Trophoblast cell (in vitro differentiated cells and primary cell): ENCODE measurements at regions not wholly inside any gene's neighbourhood (a gene's known extent, or its start where the extent isn't known, plus 50 kb on each side); places are given as distances from the start of the nearest gene placed in this dataset.

Experiments used
- DNase-seq, 2 donors: peaks; one replicate each; pipeline ENCODE4 v3.0.0-alpha.2; 2016
- H2AFZ ChIP-seq: 2 replicates; pipeline ENCODE4 v1.6.1; 2013; ENCODE audit warnings: low read length, moderate library complexity, mild to moderate bottlenecking; ENCODE audit not compliant: insufficient read depth, poor library complexity
- H2AK5ac ChIP-seq: 2 replicates; pipeline ENCODE4 v1.6.1; 2013; ENCODE audit warnings: mild to moderate bottlenecking, low read length
- H2BK120ac ChIP-seq: 2 replicates; pipeline ENCODE4 v1.6.1; 2013; ENCODE audit warnings: low read length, mild to moderate bottlenecking, moderate library complexity; ENCODE audit not compliant: insufficient read depth, poor library complexity
- H2BK12ac ChIP-seq: 2 replicates; pipeline ENCODE4 v1.6.1; 2013; ENCODE audit warnings: mild to moderate bottlenecking, low read length, moderate library complexity
- H2BK5ac ChIP-seq: 2 replicates; pipeline ENCODE4 v1.6.1; 2013; ENCODE audit warnings: low read length, low read depth, moderate library complexity, mild to moderate bottlenecking; ENCODE audit not compliant: poor library complexity
- H3K14ac ChIP-seq: 2 replicates; pipeline ENCODE4 v1.6.1; 2013; ENCODE audit warnings: mild to moderate bottlenecking, low read length
- H3K18ac ChIP-seq: 2 replicates; pipeline ENCODE4 v1.6.1; 2013; ENCODE audit warnings: mild to moderate bottlenecking, low read length
- H3K23ac ChIP-seq: 2 replicates; pipeline ENCODE4 v1.6.1; 2013; ENCODE audit warnings: low read length
- H3K27ac ChIP-seq: 2 replicates; pipeline ENCODE4 v1.5.1; 2013; ENCODE audit warnings: low read depth, mild to moderate bottlenecking, inconsistent platforms, low read length, moderate library complexity
- H3K27me3 ChIP-seq: 2 replicates; pipeline ENCODE4 v1.6.1; 2013; ENCODE audit warnings: inconsistent platforms, mild to moderate bottlenecking, low read length, moderate library complexity; ENCODE audit not compliant: insufficient read depth
- H3K36me3 ChIP-seq, 2 experiments: 1 replicate in 1 of 2; 2 replicates in 1 of 2; pipeline ENCODE4 v1.6.1; 2013; ENCODE audit warnings: low read length in 2 of 2, mild to moderate bottlenecking in 2 of 2, moderate library complexity in 1 of 2; ENCODE audit not compliant: insufficient read depth in 2 of 2, control insufficient read depth in 1 of 2
- H3K4ac ChIP-seq: 2 replicates; pipeline ENCODE4 v1.6.1; 2013; ENCODE audit warnings: low read depth, mild to moderate bottlenecking, low read length, moderate library complexity
- H3K4me1 ChIP-seq, 2 experiments: 1 replicate in 1 of 2; 2 replicates in 1 of 2; pipeline ENCODE4 v1.6.1; 2013; ENCODE audit warnings: low read length in 2 of 2, mild to moderate bottlenecking in 2 of 2, moderate library complexity in 1 of 2; ENCODE audit not compliant: insufficient read depth in 2 of 2, control insufficient read depth in 1 of 2
- H3K4me2 ChIP-seq: 2 replicates; pipeline ENCODE4 v1.6.1; 2013; ENCODE audit warnings: inconsistent platforms, mild to moderate bottlenecking, low read length, moderate library complexity
- H3K4me3 ChIP-seq: 2 replicates; pipeline ENCODE4 v1.5.1; 2013; ENCODE audit warnings: mild to moderate bottlenecking, low read depth, low read length, inconsistent platforms
- H3K79me1 ChIP-seq: one replicate; pipeline ENCODE4 v1.6.1; 2013; ENCODE audit warnings: low read length
- H3K79me2 ChIP-seq: 2 replicates; pipeline ENCODE4 v1.6.1; 2013; ENCODE audit warnings: low read length, mild to moderate bottlenecking; ENCODE audit not compliant: control insufficient read depth, insufficient read depth, poor library complexity
- H3K9ac ChIP-seq: 2 replicates; pipeline ENCODE4 v1.6.1; 2013; ENCODE audit warnings: mild to moderate bottlenecking, low read length
- H3K9me3 ChIP-seq: 2 replicates; pipeline ENCODE4 v1.6.1; 2013; ENCODE audit warnings: low read depth, mild to moderate bottlenecking, control low read depth, inconsistent platforms, low read length; ENCODE audit not compliant: insufficient read depth
- H4K12ac ChIP-seq: 2 replicates; pipeline ENCODE4 v1.6.1; 2013; ENCODE audit warnings: low read depth, mild to moderate bottlenecking, low read length, moderate library complexity
- H4K8ac ChIP-seq: 2 replicates; pipeline ENCODE4 v1.6.1; 2013; ENCODE audit warnings: low read depth, mild to moderate bottlenecking, low read length, moderate library complexity
- H4K91ac ChIP-seq: one replicate; pipeline ENCODE4 v1.6.1; 2013; ENCODE audit warnings: low read depth, mild to moderate bottlenecking, low read length, moderate library complexity
- WGBS: extraction: QIAGEN DNeasy Blood & Tissue Kit; methylation state at CpG from one replicate; pipeline ENCODE4 v1.1.7; 2013; ENCODE audit warnings: missing lambda C conversion rate; ENCODE audit not compliant: insufficient read length, insufficient coverage; ENCODE audit errors: extremely low coverage; 5-methylcytosine and 5-hydroxymethylcytosine counted together

- no peaks in the 10 kb centered on the region for H3K36me3 ChIP-seq
- no peak overlapping the region for H3K4me2 ChIP-seq
- H2BK5ac ChIP-seq = no peak overlapping the region
- no peak overlapping the region for H3K27ac ChIP-seq
- no peaks in the 10 kb centered on the region for H3K9me3 ChIP-seq
- DNase-seq = no peak
- H3K4ac ChIP-seq = no peak overlapping the region
- no peaks in the 10 kb centered on the region for H3K79me2 ChIP-seq
- H2AFZ ChIP-seq = no peak overlapping the region
- no peak overlapping the region for H3K14ac ChIP-seq
- no peak overlapping the region for H3K4me3 ChIP-seq
- no peak overlapping the region for H2AK5ac ChIP-seq
- no peak overlapping the region for H3K23ac ChIP-seq
- no peaks in the 10 kb centered on the region for H3K27me3 ChIP-seq
- H3K4me1 ChIP-seq = no peaks in the 10 kb centered on the region
- H2BK12ac ChIP-seq = no peak overlapping the region
- no peaks in the 10 kb centered on the region for H3K79me1 ChIP-seq
- H2BK120ac ChIP-seq = no peak overlapping the region
- no peak overlapping the region for H3K18ac ChIP-seq
- no peak overlapping the region for H4K12ac ChIP-seq
- no peak overlapping the region for H3K9ac ChIP-seq
- no peak overlapping the region for H4K8ac ChIP-seq
- no peak overlapping the region for H4K91ac ChIP-seq
Observed at GRCh38 chr21:23017989-23018388, 2019.8 kb downstream of the NCAM2 start.

- no peak overlapping the region for H3K23ac ChIP-seq
- no peak overlapping the region for H2AK5ac ChIP-seq
- H3K27me3 ChIP-seq = no peaks in the 10 kb centered on the region
- no peak overlapping the region for H3K14ac ChIP-seq
- no peak overlapping the region for H3K9ac ChIP-seq
- DNase-seq = no peak
- H3K4me2 ChIP-seq = no peak overlapping the region
- no peaks in the 10 kb centered on the region for H3K36me3 ChIP-seq
- no peak overlapping the region for H2BK5ac ChIP-seq
- WGBS = no CpG with 5 or more reads among the region's 10 CpGs
- H3K4me3 ChIP-seq = no peak overlapping the region
- no peak overlapping the region for H3K18ac ChIP-seq
- H4K8ac ChIP-seq = no peak overlapping the region
- H4K12ac ChIP-seq = no peak overlapping the region
- H3K4me1 ChIP-seq = no peaks in the 10 kb centered on the region
- H3K79me2 ChIP-seq = no peaks in the 10 kb centered on the region
- H2BK12ac ChIP-seq = no peak overlapping the region
- no peak overlapping the region for H2BK120ac ChIP-seq
- H2AFZ ChIP-seq = no peak overlapping the region
- H3K79me1 ChIP-seq = no peaks in the 10 kb centered on the region
- H3K4ac ChIP-seq = no peak overlapping the region
- no peak overlapping the region for H3K27ac ChIP-seq
- no peak overlapping the region for H4K91ac ChIP-seq
- H3K9me3 ChIP-seq = no peaks in the 10 kb centered on the region
Observed at GRCh38 chr21:23020969-23021368, 2022.8 kb downstream of the NCAM2 start.

GRCh38 chr21:23021481-23021880 lies 2023.3 kb downstream of the NCAM2 start:
- Histone ChIP-seq H3K9ac (no peak overlapping the region), H3K14ac (no peak overlapping the region), H3K27me3 (no peaks in the 10 kb centered on the region), H2AK5ac (no peak overlapping the region), H3K4me2 (no peak overlapping the region), H2AFZ (no peak overlapping the region), H4K12ac (no peak overlapping the region), H3K4me1 (no peaks in the 10 kb centered on the region), H3K27ac (no peak overlapping the region), H3K79me1 (no peaks in the 10 kb centered on the region), H3K23ac (no peak overlapping the region), H4K8ac (no peak overlapping the region), H2BK12ac (no peak overlapping the region), H2BK120ac (no peak overlapping the region), H3K4ac (no peak overlapping the region), H2BK5ac (no peak overlapping the region), H4K91ac (no peak overlapping the region), H3K18ac (no peak overlapping the region), H3K79me2 (no peaks in the 10 kb centered on the region), H3K9me3 (no peaks in the 10 kb centered on the region), H3K4me3 (no peak overlapping the region), H3K36me3 (no peaks in the 10 kb centered on the region)
- DNase-seq = no peak
- no CpG with 5 or more reads among the region's 37 CpGs for WGBS

- no peaks in the 10 kb centered on the region for H3K36me3 ChIP-seq
- H3K4me1 ChIP-seq = no peaks in the 10 kb centered on the region
- H3K79me2 ChIP-seq = no peaks in the 10 kb centered on the region
- H3K4me2 ChIP-seq = no peak overlapping the region
- no peak overlapping the region for H3K4me3 ChIP-seq
- no CpG with 5 or more reads among the region's 2 CpGs for WGBS
- H2BK5ac ChIP-seq = no peak overlapping the region
- no peak overlapping the region for H4K12ac ChIP-seq
- H3K9ac ChIP-seq = no peak overlapping the region
- no peaks in the 10 kb centered on the region for H3K9me3 ChIP-seq
- no peaks in the 10 kb centered on the region for H3K79me1 ChIP-seq
- no peak overlapping the region for H2BK12ac ChIP-seq
- no peak overlapping the region for H4K91ac ChIP-seq
- no peak for DNase-seq
- H2AFZ ChIP-seq = no peak overlapping the region
- H2AK5ac ChIP-seq = no peak overlapping the region
- H3K14ac ChIP-seq = no peak overlapping the region
- no peak overlapping the region for H4K8ac ChIP-seq
- H2BK120ac ChIP-seq = no peak overlapping the region
- no peaks in the 10 kb centered on the region for H3K27me3 ChIP-seq
- H3K27ac ChIP-seq = no peak overlapping the region
- no peak overlapping the region for H3K18ac ChIP-seq
- H3K4ac ChIP-seq = no peak overlapping the region
- H3K23ac ChIP-seq = no peak overlapping the region
Observed at GRCh38 chr21:23026878-23027277, 2028.7 kb downstream of the NCAM2 start.

GRCh38 chr21:23039846-23040245 lies 2041.6 kb downstream of the NCAM2 start:
- no peak overlapping the region for H2BK120ac ChIP-seq
- no peak overlapping the region for H2AK5ac ChIP-seq
- H3K4me3 ChIP-seq = no peak overlapping the region
- H3K9me3 ChIP-seq = no peaks in the 10 kb centered on the region
- H3K79me2 ChIP-seq = no peaks in the 10 kb centered on the region
- DNase-seq = no peak
- no peak overlapping the region for H3K4me2 ChIP-seq
- no peak overlapping the region for H3K14ac ChIP-seq
- H3K18ac ChIP-seq = no peak overlapping the region
- H2AFZ ChIP-seq = no peak overlapping the region
- no peaks in the 10 kb centered on the region for H3K79me1 ChIP-seq
- no peaks in the 10 kb centered on the region for H3K27me3 ChIP-seq
- WGBS = no CpG with 5 or more reads among the region's 7 CpGs
- no peak overlapping the region for H3K23ac ChIP-seq
- H4K12ac ChIP-seq = no peak overlapping the region
- H2BK12ac ChIP-seq = no peak overlapping the region
- H3K4me1 ChIP-seq = no peaks in the 10 kb centered on the region
- H4K8ac ChIP-seq = no peak overlapping the region
- H2BK5ac ChIP-seq = no peak overlapping the region
- no peak overlapping the region for H3K4ac ChIP-seq
- H3K27ac ChIP-seq = no peak overlapping the region
- H3K9ac ChIP-seq = no peak overlapping the region
- H4K91ac ChIP-seq = no peak overlapping the region
- no peaks in the 10 kb centered on the region for H3K36me3 ChIP-seq
